ENCODE measurements at regions not wholly inside any gene's neighbourhood (a gene's known extent, or its start where the extent isn't known, plus 50 kb on each side); places are given as distances from the start of the nearest gene placed in this dataset.

- no peak for TF ChIP-seq ELF1 (IDR thresholded peaks at IDR 0.05; ENCODE audit: borderline replicate concordance, low read depth)
Observed at GRCh38 chr1:207962716-207963426, 51.9 kb upstream of the CD34 start (continued).

Measured in HCT116 (cell line).